MV-4-11 (cell line): ENCODE measurements at regions not wholly inside any gene's neighbourhood (a gene's known extent, or its start where the extent isn't known, plus 50 kb on each side); places are given as distances from the start of the nearest gene placed in this dataset.
"Not testable (repeated sequence)": the region's sequence is repeated elsewhere in the genome, so short reads cannot be mapped to it uniquely, and the experiment has no call there.

ENCODE experiments used
- DNase-seq: peaks from one replicate; lab custom pipeline; 2025; lab: John Stamatoyannopoulos, UW

DNA sequence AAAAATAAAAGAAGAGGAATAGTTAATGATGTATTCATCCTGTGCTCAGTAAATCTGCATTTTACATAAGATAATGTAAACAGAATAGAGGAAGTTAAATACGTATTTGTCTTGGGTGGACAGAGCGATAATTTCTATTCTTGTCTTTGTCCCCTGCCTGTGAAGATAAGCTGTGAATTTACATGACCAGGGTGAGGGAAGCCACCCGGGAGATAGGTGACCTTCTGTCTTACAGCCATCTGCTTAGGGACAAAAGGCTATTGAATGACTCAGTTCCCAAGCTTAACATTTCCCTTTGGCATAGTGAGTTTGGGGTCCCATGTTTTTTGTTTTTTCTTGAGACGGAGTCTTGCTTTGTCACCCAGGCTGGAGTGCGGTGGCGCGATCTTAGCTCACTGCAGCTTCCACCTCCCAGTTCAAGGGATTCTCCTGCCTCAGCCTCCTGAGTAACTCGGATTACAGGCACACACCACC lies 88.7 kb upstream of the KCTD7 start:
- no peak for DNase-seq

DNA sequence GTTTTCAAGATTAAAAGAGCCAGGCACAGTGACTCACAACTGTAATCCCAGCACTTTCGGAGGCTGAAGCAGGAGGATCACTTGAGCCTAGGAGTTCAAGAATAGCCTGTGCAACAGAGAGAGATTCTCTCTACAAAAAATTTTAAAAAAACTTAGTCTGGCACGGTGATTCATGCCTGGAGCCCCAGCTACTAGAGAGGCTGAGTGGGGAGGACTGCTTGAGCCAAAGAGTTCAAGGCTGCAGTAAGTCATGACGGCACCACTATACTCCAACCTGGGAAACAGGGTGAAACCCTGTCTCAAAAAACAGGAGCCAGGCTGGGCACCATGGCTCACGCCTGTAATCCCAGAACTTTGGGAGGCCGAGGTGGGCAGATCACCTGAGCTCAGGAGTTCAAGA lies 86.6 kb upstream of the KCTD7 start:
- no peak for DNase-seq

DNA sequence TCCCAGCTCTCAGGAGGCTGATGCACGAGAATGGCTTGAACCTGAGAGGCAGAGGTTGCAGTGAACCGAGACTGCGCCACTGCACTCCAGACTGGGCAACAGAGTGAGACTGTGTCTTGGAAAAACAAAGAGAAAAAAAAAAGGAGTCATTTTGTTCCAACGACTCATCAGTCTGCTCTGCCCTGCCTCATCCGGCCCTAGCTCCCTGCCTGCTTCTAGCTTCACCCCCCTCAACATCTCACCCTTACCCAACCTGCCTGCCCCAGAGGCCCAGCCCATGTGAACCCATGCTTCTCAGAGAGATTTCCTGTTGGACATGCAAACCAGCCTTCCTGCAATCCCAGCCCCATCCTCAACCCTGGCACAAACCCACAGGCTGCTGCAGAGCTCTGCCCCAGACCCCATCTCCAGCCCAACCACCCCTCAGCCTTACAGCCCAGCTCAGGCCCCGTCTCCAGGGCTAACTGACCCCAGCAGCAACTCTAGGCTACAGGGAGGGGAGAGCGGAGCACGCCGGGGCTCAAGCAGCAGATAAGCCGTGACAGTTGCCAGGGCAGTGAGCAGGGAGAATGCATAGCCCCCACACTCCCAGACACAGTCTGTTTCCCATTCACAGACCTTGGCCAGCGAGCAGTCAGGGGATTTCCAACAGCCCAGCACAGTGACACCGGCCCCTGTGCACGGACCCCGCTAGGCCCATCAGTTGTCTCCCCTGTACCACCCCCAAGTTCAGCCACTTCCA lies 86.0 kb upstream of the KCTD7 start:
- DNase-seq: no peak

DNA sequence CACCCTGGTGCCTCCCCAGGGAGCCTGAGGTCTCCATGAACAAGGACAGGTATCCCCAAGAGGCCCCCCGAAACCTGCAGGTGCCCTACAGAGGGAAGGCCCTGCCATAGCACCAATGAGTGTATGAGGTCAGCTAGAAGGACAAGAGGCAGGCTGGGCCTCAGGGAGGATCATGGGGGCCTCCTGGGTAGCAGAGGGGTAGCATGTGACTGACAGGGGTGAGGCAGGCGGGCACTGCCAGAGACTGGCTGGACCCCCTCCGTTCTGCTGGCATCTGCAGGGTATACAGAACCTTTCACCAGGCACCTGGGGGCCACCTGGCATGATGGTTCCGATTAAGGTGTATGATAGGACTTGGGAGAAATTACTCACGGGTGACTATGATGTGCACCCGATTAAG lies 79.2 kb upstream of the KCTD7 start:
- DNase-seq: no peak

DNA sequence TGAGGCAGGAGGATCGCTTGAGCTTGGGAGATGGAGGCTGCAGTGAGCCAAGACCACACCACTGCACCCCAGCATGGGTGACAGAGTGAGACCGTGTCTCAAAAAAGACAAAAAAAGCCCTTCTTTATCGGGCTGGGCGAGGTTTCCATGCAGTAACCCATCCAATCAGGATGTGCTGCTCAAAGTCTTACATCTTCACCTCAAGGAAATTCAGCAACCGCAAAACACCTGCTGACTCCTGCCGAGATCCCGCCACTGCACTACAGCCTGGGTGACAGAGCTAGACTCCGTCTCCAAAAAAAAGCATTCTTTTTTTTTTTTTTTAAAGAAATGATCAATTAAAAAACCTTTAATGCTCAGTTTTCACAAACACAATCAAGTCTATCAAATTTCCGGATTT lies 75.7 kb upstream of the KCTD7 start:
- DNase-seq: no peak

DNA sequence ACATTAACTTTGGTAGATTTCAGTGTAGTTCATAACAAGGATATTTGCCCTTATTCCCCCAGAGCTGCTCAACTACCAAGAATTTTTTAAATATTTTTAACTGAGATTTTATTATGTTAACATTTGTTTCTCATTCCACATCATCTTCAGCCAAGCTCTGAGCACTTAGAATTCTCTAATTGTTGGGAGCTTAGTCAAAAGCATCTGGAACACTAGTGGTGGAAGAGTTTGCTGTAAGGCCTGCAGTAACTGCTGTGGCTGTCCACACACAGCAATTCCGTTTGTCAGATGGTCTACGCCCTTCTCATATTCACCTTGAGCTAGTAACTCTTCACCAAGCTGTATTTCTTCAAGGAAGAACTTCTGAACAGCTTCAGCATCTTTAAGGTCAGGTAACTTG lies 75.0 kb upstream of the KCTD7 start:
- DNase-seq: not testable (repeated sequence)

DNA sequence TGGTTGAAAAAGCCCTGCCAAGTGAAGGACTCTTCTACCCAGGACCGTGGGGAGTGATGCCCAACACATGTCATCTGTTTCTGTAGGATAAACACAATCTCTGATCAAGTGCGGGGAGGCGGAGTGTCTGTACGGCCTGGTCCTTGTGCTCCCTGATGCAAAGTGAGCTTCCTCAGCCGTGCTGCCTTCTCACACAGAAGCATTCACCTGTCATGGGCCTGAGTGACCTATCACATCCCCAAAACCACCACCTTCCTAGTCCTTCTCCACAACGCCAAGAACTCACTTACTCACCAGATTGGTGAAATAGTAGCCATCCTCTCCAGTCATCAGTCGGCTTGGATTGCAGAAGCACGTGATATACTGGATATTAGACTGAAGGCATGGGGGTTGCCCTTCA lies 74.4 kb upstream of the KCTD7 start:
- DNase-seq: not testable (repeated sequence)

DNA sequence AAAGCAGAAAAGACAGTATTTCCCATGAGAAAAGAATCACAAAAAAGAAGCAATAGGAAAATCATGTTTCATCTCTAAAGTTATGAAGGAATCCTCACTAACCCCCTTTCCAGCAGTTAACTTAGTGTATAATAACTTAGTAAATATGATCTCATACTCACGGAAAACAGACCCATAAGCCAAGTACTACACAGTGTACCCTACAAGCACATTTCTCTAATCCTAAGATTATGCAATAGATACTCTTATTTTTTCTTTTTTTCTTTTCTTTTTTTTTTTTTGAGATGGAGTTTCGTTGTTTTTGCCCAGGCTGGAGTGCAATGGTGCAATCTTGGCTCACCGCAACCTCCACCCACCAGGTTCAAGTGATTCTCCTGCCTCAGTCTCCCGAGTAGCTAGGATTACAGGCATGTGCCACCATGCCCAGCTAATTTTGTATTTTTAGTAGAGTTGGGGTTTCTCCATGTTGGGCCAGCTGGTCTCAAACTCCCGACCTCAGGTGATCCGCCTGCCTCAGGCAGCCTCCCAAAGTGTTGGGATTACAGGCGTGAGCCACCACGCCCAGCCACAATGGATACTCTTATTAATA lies 73.7 kb upstream of the KCTD7 start:
- DNase-seq: not testable (repeated sequence)

DNA sequence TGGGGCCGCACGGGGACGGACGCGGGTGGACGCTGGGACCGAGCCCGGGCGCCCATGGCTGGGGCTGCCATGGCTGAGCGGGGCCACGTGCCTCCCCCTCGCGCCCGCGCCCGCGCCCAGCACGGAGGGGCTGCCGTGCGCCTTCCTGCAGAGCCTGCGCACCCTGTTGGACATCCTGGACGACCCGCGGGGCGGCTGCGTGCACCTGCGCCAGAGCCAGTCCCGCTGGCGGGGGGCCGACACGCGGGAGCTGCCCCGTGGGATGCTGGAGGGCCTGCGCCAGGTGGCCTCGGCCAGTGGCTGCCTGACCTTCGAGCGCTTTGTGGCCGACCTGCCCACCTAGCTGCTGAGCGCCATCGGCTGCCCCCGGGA lies 72.5 kb upstream of the KCTD7 start:
- no peak for DNase-seq

DNA sequence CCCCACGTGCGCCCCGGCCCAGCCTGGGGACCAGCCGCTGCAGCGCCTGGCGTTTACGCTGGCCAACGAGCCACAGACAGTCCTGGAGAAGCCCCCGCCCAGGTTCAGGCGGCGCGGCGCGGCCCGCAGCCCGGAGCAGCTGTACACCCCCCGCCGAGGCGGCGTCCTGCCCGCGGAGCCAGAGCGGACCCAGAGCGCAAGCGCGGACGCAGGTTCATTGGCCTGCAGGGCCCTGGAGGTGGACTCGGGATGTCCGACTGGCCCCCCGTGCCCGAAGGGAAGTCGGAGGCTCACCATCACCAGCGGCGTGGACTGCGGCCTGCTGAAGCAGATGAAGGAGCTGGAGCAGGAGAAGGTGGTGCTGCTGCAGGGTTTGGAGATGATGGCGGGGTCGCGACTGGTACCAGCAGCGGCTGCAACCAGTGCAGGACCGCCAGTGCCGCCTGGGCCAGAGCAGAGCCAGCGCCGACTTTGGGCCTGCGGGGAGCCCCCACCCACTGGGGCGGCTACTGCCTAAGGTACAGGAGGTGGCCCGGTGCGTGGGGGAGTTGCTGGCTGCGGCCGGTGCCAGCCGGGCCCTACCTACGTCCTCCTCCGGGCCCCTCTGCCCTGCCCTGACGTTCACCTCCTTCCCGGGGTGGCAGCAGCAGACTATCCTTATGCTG lies 72.0 kb upstream of the KCTD7 start:
- no peak for DNase-seq

DNA sequence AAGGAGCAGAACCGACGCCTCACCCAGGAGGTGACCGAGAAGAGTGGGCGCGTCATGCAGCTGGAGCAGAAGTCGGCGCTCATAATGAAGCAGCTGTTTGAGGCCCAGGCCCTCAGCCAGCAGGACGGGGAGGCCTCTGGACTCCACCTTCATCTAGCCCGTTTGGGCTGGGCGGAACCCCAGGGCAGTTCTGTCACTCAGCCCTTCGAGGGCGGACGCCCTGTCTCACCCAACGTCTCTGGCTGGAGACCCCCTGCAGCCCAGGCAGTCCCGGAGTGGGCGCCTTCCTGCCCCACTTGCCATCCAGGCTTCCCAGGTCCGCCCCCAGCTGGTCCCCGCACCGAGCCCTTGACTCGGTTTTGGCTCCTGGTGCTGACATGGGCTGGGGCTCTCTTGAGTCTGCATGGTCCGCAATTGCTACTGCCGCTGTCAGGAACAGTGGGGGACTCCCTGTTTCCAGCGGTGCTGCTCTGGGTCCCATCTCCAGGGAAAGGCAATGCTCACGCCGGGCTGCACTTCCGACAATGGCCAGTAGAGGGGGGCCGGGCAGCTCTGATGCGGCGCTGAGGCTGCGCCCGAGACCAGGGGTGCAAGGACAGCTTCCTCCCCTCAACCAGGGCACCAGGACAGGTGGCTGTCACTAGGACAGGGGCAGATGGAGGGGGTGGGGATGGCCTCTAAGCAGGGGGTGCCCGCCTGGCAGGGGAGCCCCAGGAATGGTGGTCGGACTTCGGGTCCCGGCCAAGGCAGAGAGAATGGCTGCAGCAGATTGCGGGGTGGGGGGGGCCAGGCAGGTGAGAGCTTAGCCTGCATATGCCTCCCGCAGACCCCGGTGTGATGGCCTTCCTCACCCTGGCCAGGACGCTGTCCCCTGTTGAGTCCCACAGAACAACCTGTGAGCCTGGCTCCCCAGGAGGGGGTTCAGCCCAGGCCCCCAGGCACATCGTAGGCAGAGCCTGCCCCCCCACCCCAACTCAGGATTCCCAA lies 71.2 kb upstream of the KCTD7 start:
- DNase-seq: peak; percentile 8

DNA sequence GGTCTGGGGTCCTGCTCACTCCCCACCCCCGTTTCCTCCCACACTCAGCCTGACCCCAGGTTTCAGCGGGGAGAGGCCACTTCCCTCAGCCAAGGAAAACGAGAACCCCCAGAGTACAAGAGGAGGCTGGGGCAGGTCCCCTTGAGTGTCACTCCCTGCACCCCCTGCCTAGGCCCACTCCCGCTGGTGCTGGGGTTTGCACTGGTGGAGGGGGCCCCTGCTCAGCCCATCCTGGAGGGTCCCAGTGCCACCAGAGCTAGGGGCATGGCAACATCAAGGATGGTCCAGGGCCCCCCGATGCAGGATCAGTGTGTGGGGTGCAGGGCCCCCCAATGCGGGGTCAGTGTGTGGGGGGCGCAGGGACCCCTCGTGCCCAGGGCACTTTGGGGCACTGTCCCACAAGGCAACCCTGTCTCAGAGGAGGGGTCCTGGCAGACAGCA lies 70.5 kb upstream of the KCTD7 start:
- no peak for DNase-seq

DNA sequence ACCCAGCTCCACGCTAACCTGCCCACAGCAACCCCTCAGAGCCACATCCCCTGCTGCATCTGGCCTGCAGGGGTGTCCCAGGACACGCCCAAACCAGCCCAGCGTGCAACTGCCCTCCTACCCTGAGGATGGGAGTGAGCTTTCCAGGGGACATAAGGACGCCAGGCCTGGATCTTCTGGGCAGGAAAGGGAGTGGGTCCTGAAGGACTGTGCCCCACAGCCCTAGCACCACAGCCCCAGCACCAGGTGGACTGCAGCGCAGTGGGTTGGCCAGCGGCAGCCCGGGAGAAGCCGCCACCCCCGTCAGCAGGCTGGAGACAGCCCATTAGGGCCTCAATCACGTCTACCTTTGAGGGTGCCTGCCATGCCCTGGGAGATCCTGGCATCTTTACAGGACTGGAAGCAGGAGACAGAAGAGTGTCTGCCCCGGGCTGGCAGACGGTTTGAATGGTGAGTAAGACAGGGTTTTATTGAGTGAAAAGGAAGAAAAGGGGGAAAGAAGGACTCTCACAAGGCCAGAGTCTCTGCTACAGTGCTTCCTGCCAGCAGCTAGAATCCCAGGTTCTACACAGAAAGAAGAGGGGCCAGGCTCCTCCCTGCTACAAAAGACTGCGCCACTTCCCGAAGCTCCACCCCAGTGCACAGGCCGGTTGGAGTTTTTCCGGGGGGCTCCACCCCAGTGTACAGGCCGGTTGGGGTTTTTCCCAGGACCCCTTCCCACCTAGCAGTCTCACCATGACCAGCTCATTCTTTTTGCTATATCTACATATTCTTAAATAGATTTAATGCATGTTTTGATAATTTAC lies 69.8 kb upstream of the KCTD7 start:
- no peak for DNase-seq

DNA sequence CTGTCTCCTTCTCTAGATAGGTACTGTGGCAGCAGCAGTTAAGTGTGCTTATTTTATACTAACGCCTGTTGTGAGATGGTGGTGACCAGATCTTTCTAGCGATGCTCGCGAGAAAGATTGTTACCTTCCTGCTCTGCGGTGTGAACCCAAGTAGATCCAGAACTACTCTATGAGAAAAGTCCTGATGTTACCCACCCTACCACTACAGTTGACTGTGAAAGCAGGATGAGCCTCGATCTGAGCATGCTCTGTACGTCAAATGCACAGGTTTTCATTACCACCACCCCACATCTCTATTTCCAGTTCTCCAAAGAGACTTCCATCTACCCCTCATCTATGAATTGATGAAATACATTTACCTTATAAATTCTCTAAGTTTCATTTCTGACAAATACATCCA lies 64.6 kb upstream of the KCTD7 start:
- no peak for DNase-seq

DNA sequence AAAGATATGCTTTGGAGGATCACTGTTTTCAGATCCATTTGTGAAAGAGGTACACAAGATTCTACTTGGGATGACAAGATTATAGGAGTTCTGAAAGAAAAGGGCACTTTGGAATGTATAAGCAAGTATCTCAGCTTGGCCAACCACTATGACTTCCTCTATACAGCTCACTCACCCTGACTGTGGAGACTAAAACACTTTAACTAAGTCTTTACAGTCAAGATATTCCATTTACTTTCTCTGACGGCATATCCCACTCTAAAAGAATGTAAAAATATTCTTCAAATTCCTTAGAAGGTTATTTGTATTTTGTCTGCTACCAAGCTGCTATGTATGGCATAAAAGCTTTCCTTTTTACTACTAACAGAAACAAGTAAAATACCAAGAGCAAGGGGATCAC lies 58.5 kb upstream of the KCTD7 start:
- DNase-seq: not testable (repeated sequence)

DNA sequence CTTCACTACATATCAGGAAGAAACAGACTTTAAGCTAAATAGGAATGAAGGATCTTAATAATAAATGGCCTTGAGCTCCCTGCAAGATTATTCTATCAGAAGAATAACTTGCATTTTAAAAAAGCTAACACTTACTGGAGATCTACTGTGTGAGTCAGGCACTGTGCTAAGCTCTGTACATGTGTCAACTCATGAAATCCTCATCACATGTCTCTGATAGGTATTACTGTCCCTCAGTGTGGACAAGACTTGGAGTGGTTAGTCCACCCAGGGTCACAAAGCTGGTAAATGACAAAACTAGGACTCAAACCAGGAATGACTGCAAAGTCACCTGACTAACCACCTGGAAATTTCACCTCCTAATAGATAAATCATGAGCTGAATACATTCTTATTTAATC lies 57.1 kb upstream of the KCTD7 start:
- no peak for DNase-seq

DNA sequence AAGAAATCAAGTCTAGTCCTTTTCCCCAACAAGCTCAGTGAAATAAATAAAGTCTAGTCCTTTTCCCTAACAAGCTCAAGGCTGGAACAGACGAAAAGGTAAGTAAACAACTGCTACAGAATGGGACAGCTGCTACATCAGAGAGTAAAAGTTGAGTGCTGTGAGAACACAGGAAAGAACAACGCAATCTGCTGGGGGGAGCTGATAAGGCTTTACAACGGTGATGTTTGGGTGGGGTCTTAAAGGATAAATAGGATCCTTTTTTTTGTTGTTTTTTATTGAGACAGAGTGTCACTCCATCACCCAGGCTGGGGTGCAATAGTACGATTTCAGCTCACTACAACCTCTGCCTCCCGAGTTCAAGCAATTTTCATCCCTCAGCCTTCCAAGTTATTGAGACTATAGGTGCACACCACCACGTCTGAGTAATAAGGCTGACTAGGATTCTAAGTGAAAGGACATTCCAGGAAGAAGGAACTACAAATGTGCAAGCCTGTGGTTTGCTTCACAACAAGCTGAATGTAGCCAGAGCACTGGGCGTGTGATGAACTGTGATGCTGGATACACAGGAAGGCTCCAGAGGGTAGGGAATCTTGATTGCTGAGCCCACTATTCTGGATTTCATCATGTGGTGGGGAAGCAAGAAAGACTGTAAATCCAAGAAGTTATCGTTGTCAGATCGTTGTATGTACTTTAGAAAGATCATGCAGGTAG lies 54.7 kb upstream of the KCTD7 start:
- DNase-seq: not testable (repeated sequence)

DNA sequence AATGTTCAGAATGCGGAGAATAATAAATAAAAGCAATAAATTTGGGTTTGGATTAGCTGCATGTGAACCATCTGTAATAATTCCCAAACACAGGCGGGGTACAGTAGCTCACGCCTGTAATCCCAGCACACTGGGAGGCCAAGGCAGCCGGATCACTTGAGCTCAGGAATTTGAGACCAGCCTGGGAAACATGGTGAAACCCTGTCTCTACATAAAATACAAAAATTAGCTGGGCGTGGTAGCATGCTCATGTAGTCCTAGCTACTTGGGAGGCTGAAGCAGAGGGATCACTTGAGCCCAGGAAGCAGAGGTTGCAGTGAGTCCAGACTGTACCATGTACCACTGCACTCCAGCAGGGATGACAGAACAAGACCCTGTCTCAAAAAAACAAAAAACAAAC lies 53.9 kb upstream of the KCTD7 start:
- not testable (repeated sequence) for DNase-seq

DNA sequence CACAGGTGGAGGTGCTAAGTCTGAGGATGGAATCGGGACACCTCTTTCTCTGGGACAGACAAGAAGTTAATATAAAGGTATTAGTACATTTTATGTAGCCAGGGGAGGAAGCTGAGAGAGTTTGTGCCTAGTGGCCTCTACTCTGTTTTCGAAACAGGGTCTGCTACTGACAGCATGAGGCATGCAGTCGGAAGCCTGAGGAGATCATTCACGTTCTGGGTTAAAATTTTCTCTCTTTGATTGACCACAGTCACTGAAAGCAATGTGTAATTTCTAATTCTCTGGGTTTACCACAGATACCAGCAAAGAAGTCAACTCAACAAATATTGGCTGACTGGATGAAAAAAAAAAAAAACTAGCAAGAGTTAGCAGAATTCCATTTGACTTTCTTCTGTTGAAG lies 53.3 kb upstream of the KCTD7 start:
- no peak for DNase-seq

DNA sequence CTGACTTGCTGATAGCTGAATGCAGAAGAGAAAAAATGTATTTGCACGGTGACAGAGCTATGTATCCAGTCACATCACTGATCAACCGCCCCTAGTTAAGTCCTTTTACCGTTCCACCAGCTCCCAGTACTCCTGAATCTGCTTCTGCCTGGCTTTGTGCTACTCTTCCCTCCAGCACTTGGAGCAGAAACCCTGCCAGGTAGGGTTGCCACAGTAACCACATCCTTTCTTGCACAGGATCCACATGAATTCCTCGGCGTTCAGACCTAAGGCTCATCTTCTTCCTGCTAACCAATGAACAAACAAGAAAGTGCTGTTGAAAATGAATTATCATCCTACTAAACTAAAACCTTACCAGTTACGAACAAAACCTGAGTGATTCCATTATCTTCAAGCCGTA lies 52.0 kb upstream of the KCTD7 start:
- no peak for DNase-seq
